SK-N-SH treated with all-trans-retinoic acid at 6 μM for 48 hours (cell line): ENCODE measurements at regions not wholly inside any gene's neighbourhood (a gene's known extent, or its start where the extent isn't known, plus 50 kb on each side); places are given as distances from the start of the nearest gene placed in this dataset.

ENCODE experiments used
- BACH2 ChIP-seq: fragments of 250-450 bp; sonication (Bioruptor Pico); IDR thresholded peaks from 2 replicates; pipeline ENCODE4 v1.9.0; 2021; ENCODE audit warnings: mild to moderate bottlenecking, borderline replicate concordance
- CSDC2 ChIP-seq: fragments of 250-450 bp; sonication (Bioruptor Pico); IDR thresholded peaks from 2 replicates; pipeline ENCODE4 v1.5.0; 2020; ENCODE audit warnings: mild to moderate bottlenecking, moderate library complexity
- PPARA ChIP-seq: fragments of 250-450 bp; sonication (Bioruptor Pico); IDR thresholded peaks from 2 replicates; pipeline ENCODE4 v1.5.0; 2020; ENCODE audit warnings: mild to moderate bottlenecking, borderline replicate concordance
- RARB ChIP-seq: fragments of 250-450 bp; sonication (Bioruptor Pico); IDR thresholded peaks from 2 replicates; pipeline ENCODE4 v1.8.0; 2021; ENCODE audit warnings: mild to moderate bottlenecking, moderate library complexity
- SNAI2 ChIP-seq: fragments of 250-450 bp; sonication (Bioruptor Pico); IDR thresholded peaks from 2 replicates; pipeline ENCODE4 v1.5.0; 2020; ENCODE audit warnings: mild to moderate bottlenecking, moderate library complexity
- TCF4 ChIP-seq: fragments of 250-450 bp; sonication (Bioruptor Pico); IDR thresholded peaks from 2 replicates; pipeline ENCODE4 v1.8.0; 2021; ENCODE audit warnings: mild to moderate bottlenecking, moderate library complexity, borderline replicate concordance
- TOX ChIP-seq: fragments of 250-450 bp; sonication (Bioruptor Pico); IDR thresholded peaks from 2 replicates; pipeline ENCODE4 v1.8.0; 2021; ENCODE audit warnings: mild to moderate bottlenecking, moderate library complexity, borderline replicate concordance
- ZC3H10 ChIP-seq: fragments of 250-450 bp; sonication (Bioruptor Pico); IDR thresholded peaks from 2 replicates; pipeline ENCODE4 v1.5.1; 2021; ENCODE audit warnings: mild to moderate bottlenecking, moderate library complexity
- ZNF565 ChIP-seq: fragments of 450-650 bp; formaldehyde crosslinking; conservative IDR thresholded peaks from 2 replicates; pipeline ENCODE4 v1.5.0; 2020; ENCODE audit warnings: low read depth, mild to moderate bottlenecking, moderate library complexity
- ZNF8 ChIP-seq: fragments of 450-650 bp; formaldehyde crosslinking; IDR thresholded peaks from 2 replicates; pipeline ENCODE4 v1.5.0; 2020; ENCODE audit warnings: mild to moderate bottlenecking, moderate library complexity
- TF ChIP-seq, protein P1 (sequence below): fragments of 250-450 bp; sonication (Bioruptor Pico); IDR thresholded peaks from 2 replicates; pipeline ENCODE4 v1.8.0; 2020; ENCODE audit warnings: mild to moderate bottlenecking, moderate library complexity, borderline replicate concordance

DNA sequence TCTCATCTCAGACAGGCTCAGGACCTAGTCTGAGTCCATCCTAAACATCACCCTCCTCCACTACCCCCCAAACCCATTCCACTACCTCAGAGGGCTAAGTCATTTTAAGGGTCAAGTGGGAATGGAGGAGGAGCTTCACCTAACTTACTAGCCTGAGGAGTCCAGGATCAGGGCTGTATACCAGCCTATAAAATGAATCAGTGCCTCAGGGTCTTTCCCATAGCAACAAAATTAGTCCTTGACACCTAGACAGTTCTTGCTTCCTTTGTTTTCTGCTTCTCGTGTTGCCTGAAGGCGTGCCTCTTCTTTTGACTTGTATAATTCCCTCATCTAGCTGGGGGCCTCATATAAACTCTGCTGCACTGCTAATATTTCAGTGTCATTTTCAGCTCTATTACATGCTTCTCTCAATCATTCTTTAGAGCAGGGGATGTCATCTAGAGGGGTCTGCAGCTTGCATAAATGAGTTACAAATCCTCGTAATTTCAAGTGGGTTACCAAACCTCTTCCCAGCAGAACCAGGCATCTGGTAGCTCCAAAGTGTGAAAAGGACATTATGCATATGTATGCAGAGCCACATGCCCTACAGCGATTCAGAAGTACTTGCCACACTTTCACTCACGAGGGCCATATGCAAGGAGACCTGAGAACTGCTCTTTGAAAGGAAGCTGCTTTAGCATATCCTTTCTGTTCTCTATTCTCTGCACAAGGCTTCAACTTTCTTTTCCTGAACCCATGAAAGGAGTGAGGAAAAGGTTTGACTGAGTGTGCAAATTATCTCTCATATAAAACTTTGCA lies 311.7 kb upstream of the SEMA6D start:
- TF ChIP-seq TCF4 (CRISPR knock-in tag): no peak
- TF ChIP-seq, protein P1, sequence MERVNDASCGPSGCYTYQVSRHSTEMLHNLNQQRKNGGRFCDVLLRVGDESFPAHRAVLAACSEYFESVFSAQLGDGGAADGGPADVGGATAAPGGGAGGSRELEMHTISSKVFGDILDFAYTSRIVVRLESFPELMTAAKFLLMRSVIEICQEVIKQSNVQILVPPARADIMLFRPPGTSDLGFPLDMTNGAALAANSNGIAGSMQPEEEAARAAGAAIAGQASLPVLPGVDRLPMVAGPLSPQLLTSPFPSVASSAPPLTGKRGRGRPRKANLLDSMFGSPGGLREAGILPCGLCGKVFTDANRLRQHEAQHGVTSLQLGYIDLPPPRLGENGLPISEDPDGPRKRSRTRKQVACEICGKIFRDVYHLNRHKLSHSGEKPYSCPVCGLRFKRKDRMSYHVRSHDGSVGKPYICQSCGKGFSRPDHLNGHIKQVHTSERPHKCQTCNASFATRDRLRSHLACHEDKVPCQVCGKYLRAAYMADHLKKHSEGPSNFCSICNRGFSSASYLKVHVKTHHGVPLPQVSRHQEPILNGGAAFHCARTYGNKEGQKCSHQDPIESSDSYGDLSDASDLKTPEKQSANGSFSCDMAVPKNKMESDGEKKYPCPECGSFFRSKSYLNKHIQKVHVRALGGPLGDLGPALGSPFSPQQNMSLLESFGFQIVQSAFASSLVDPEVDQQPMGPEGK (CRISPR knock-in tag): no peak
- no peak for TF ChIP-seq RARB
- no peak for TF ChIP-seq ZNF565 (CRISPR knock-in tag)
- no peak for TF ChIP-seq TOX (CRISPR knock-in tag)
- TF ChIP-seq ZC3H10 (CRISPR knock-in tag): no peak
- no peak for TF ChIP-seq CSDC2 (CRISPR knock-in tag)
- no peak for TF ChIP-seq ZNF8 (CRISPR knock-in tag)
- no peak for TF ChIP-seq BACH2
- no peak for TF ChIP-seq SNAI2 (CRISPR knock-in tag)
- no peak for TF ChIP-seq PPARA (CRISPR knock-in tag)
